ENCODE measurements at regions not wholly inside any gene's neighbourhood (a gene's known extent, or its start where the extent isn't known, plus 50 kb on each side); places are given as distances from the start of the nearest gene placed in this dataset.
"Not testable (repeated sequence)": the region's sequence is repeated elsewhere in the genome, so short reads cannot be mapped to it uniquely, and the experiment has no call there.

GRCh38 chr5:93933269-93933668 lies 191.9 kb upstream of the POU5F2 start:
- DNase-seq (ENCODE audit: low read depth) = not testable (repeated sequence)

GRCh38 chr5:93930098-93930497 lies 188.7 kb upstream of the POU5F2 start:
- no peak for DNase-seq (ENCODE audit: low read depth)

- peak; percentile 78 for DNase-seq (ENCODE audit: low read depth)
Observed at GRCh38 chr5:93929131-93929530, 187.7 kb upstream of the POU5F2 start.

GRCh38 chr5:93926831-93927620 lies 185.6 kb upstream of the POU5F2 start:
- DNase-seq (ENCODE audit: low read depth) = peak; percentile 56

- DNase-seq (ENCODE audit: low read depth) = peak; percentile 14
Observed at GRCh38 chr5:93925321-93925720, 183.9 kb upstream of the POU5F2 start.

GRCh38 chr5:93924628-93925027 lies 183.2 kb upstream of the POU5F2 start:
- DNase-seq (ENCODE audit: low read depth) = peak; percentile 11

GRCh38 chr5:93922551-93922950 lies 181.2 kb upstream of the POU5F2 start:
- DNase-seq (ENCODE audit: low read depth) = no peak

- DNase-seq (ENCODE audit: low read depth) = no peak
Observed at GRCh38 chr5:93921001-93921400, 179.6 kb upstream of the POU5F2 start.

- no peak for DNase-seq (ENCODE audit: low read depth)
Observed at GRCh38 chr5:93916872-93917271, 175.5 kb upstream of the POU5F2 start.

GRCh38 chr5:93915142-93915553 lies 173.7 kb upstream of the POU5F2 start:
- DNase-seq (ENCODE audit: low read depth) = peak; percentile 59

GRCh38 chr5:93911609-93912008 lies 170.2 kb upstream of the POU5F2 start:
- no peak for DNase-seq (ENCODE audit: low read depth)

GRCh38 chr5:93909356-93909755 lies 168.0 kb upstream of the POU5F2 start:
- no peak for DNase-seq (ENCODE audit: low read depth)

GRCh38 chr5:93904917-93905316 lies 163.5 kb upstream of the POU5F2 start:
- DNase-seq (ENCODE audit: low read depth) = no peak

- DNase-seq (ENCODE audit: low read depth) = no peak
Observed at GRCh38 chr5:93902288-93902687, 160.9 kb upstream of the POU5F2 start.

GRCh38 chr5:93899026-93899600 lies 157.7 kb upstream of the POU5F2 start:
- peak; percentile 17 for DNase-seq (ENCODE audit: low read depth)

GRCh38 chr5:93894601-93895354 lies 153.4 kb upstream of the POU5F2 start:
- peak; percentile 15 for DNase-seq (ENCODE audit: low read depth)

- DNase-seq (ENCODE audit: low read depth) = no peak
Observed at GRCh38 chr5:93893075-93893474, 151.7 kb upstream of the POU5F2 start.

- DNase-seq (ENCODE audit: low read depth) = no peak
Observed at GRCh38 chr5:93892481-93892880, 151.1 kb upstream of the POU5F2 start.

- no peak for DNase-seq (ENCODE audit: low read depth)
Observed at GRCh38 chr5:93891491-93892480, 150.4 kb upstream of the POU5F2 start.

GRCh38 chr5:93890657-93891056 lies 149.3 kb upstream of the POU5F2 start:
- no peak for DNase-seq (ENCODE audit: low read depth)

- no peak for DNase-seq (ENCODE audit: low read depth)
Observed at GRCh38 chr5:93887678-93888077, 146.3 kb upstream of the POU5F2 start.
